ENCODE measurements at regions not wholly inside any gene's neighbourhood (a gene's known extent, or its start where the extent isn't known, plus 50 kb on each side); places are given as distances from the start of the nearest gene placed in this dataset.

- TF ChIP-seq CTCF (IDR thresholded peaks at IDR 0.05; ENCODE audit: low read depth, low read length): no peak
- no peak overlapping the region for H3K4me3 ChIP-seq (replicated peaks in 1 of 2; ENCODE audit: low read depth in 2 of 2, low read length in 2 of 2)
- DNase-seq (ENCODE audit: low read depth in 2 of 2): peak; percentile 16 to 70
Observed at GRCh38 chr13:111031531-111031961, 83.6 kb upstream of the ARHGEF7 start.

- no peak overlapping the region for H3K4me3 ChIP-seq (replicated peaks in 1 of 2; ENCODE audit: low read depth in 2 of 2, low read length in 2 of 2)
- no peak for DNase-seq (ENCODE audit: low read depth in 2 of 2)
- TF ChIP-seq CTCF (IDR thresholded peaks at IDR 0.05; ENCODE audit: low read depth, low read length): no peak
Observed at GRCh38 chr13:111029957-111030609, 85.0 kb upstream of the ARHGEF7 start.

GRCh38 chr13:111027458-111028439 lies 87.4 kb upstream of the ARHGEF7 start:
- peak in 1 of 2 donors; percentile 29 for DNase-seq (ENCODE audit: low read depth in 2 of 2)
- H3K4me3 ChIP-seq (replicated peaks in 1 of 2; ENCODE audit: low read depth in 2 of 2, low read length in 2 of 2): no peak overlapping the region
- no peak for TF ChIP-seq CTCF (IDR thresholded peaks at IDR 0.05; ENCODE audit: low read depth, low read length)

- no peak overlapping the region for H3K4me3 ChIP-seq (replicated peaks in 1 of 2; ENCODE audit: low read depth in 2 of 2, low read length in 2 of 2)
- TF ChIP-seq CTCF (IDR thresholded peaks at IDR 0.05; ENCODE audit: low read depth, low read length): no peak
- no peak for DNase-seq (ENCODE audit: low read depth in 2 of 2)
Observed at GRCh38 chr13:111025310-111025709, 89.8 kb upstream of the ARHGEF7 start.

GRCh38 chr13:111022886-111023285 lies 92.2 kb upstream of the ARHGEF7 start:
- peak in 1 of 2 donors; percentile 45 for DNase-seq (ENCODE audit: low read depth in 2 of 2)
- TF ChIP-seq CTCF (IDR thresholded peaks at IDR 0.05; ENCODE audit: low read depth, low read length): no peak
- no peak overlapping the region for H3K4me3 ChIP-seq (replicated peaks in 1 of 2; ENCODE audit: low read depth in 2 of 2, low read length in 2 of 2)

- no peak for DNase-seq (ENCODE audit: low read depth in 2 of 2)
- TF ChIP-seq CTCF (IDR thresholded peaks at IDR 0.05; ENCODE audit: low read depth, low read length): no peak
- H3K4me3 ChIP-seq (replicated peaks in 1 of 2; ENCODE audit: low read depth in 2 of 2, low read length in 2 of 2): no peak overlapping the region
Observed at GRCh38 chr13:111022241-111022640, 92.9 kb upstream of the ARHGEF7 start.
